MCF 10A (cell line): ENCODE measurements at regions not wholly inside any gene's neighbourhood (a gene's known extent, or its start where the extent isn't known, plus 50 kb on each side); places are given as distances from the start of the nearest gene placed in this dataset.

Source experiments
- BruUV-seq: library from RNA; stranded (reverse); fragments of 400-500 nt; replicated peaks from 2 replicates; lab custom pipeline; 2021; lab: Mats Ljungman, UMichigan
- CTCF ChIA-PET: fragments of 300-600 bp; sonication (Branson Sonifier 250); formaldehyde crosslinking; extraction: SDS; loops from one replicate; lab custom pipeline; 2021; ENCODE audit warnings: antibody characterized with exemption, inconsistent platforms; lab: Yijun Ruan, JAX
- POLR2A ChIA-PET: fragments of 300-600, 350-650 bp; sonication (Branson Sonifier 250); formaldehyde crosslinking; extraction: SDS; loops from one replicate; lab custom pipeline; 2020; ENCODE audit warnings: antibody characterized with exemption, inconsistent platforms; lab: Yijun Ruan, JAX
- DNase-seq: peaks from one replicate; pipeline ENCODE4 v3.0.0-alpha.2; 2018; ENCODE audit not compliant: unreplicated experiment
- H3K27ac Mint-ChIP-seq: one replicate; pipeline ENCODE4 v1.8.0; 2022; ENCODE audit warnings: mild to moderate bottlenecking, low read depth, mixed read lengths; ENCODE audit not compliant: unreplicated experiment
- H3K27me3 Mint-ChIP-seq: one replicate; pipeline ENCODE4 v1.8.0; 2022; ENCODE audit warnings: mixed read lengths; ENCODE audit not compliant: insufficient read depth, unreplicated experiment
- H3K36me3 Mint-ChIP-seq: one replicate; pipeline ENCODE4 v1.8.0; 2022; ENCODE audit warnings: mild to moderate bottlenecking, moderate library complexity, mixed read lengths; ENCODE audit not compliant: insufficient read depth, unreplicated experiment
- H3K4me1 Mint-ChIP-seq: one replicate; pipeline ENCODE4 v1.8.0; 2022; ENCODE audit warnings: mixed read lengths; ENCODE audit not compliant: insufficient read depth, unreplicated experiment
- H3K4me3 Mint-ChIP-seq: one replicate; pipeline ENCODE4 v1.8.0; 2022; ENCODE audit warnings: mild to moderate bottlenecking, moderate library complexity, mixed read lengths; ENCODE audit not compliant: unreplicated experiment
- H3K9me3 Mint-ChIP-seq: one replicate; pipeline ENCODE4 v1.8.0; 2022; ENCODE audit warnings: mixed read lengths; ENCODE audit not compliant: unreplicated experiment
- CTCF ChIP-seq: fragments of 200-600 bp; IDR thresholded peaks from one replicate; pipeline ENCODE4 v1.8.0; 2022; ENCODE audit warnings: antibody characterized with exemption, mild to moderate bottlenecking; ENCODE audit not compliant: unreplicated experiment
- intact Hi-C: fragments of 100-400 bp; cut with micrococcal nuclease; formaldehyde crosslinking; loops from 2 replicates; pipeline ENCODE4 v1.14.1; 2022

GRCh38 chr5:89444088-89444487, 561.1 kb upstream of the MEF2C start:
- intact Hi-C loops, result no loop called here
- no peak for DNase-seq
- TF ChIP-seq CTCF, result no peak
- peaks cover 5% of the 10 kb centered on the region for H3K4me1 Mint-ChIP-seq
- ChIA-PET POLR2A (no interaction called here), CTCF (no interaction called here)
- no peaks in the 10 kb centered on the region for H3K36me3 Mint-ChIP-seq
- no peaks in the 10 kb centered on the region for H3K9me3 Mint-ChIP-seq
- no peak overlapping the region for H3K27ac Mint-ChIP-seq
- BruUV-seq, result no TSS peak
- no peak overlapping the region for H3K4me3 Mint-ChIP-seq
- no peaks in the 10 kb centered on the region for H3K27me3 Mint-ChIP-seq

GRCh38 chr5:89443508-89443907, 560.5 kb upstream of the MEF2C start:
- no peak overlapping the region for H3K4me3 Mint-ChIP-seq
- intact Hi-C loops, result no loop called here
- TF ChIP-seq CTCF, result no peak
- H3K9me3 Mint-ChIP-seq, result no peaks in the 10 kb centered on the region
- no peaks in the 10 kb centered on the region for H3K27me3 Mint-ChIP-seq
- no peak overlapping the region for H3K27ac Mint-ChIP-seq
- ChIA-PET POLR2A (no interaction called here), CTCF (no interaction called here)
- H3K36me3 Mint-ChIP-seq, result no peaks in the 10 kb centered on the region
- BruUV-seq, result no TSS peak
- no peak for DNase-seq
- H3K4me1 Mint-ChIP-seq, result peaks cover 5% of the 10 kb centered on the region

- no peak overlapping the region for H3K4me3 Mint-ChIP-seq
- BruUV-seq, result no TSS peak
- DNase-seq, result no peak
- intact Hi-C loops, result no loop called here
- no peaks in the 10 kb centered on the region for H3K36me3 Mint-ChIP-seq
- no peak overlapping the region for H3K27ac Mint-ChIP-seq
- ChIA-PET POLR2A (no interaction called here), CTCF (no interaction called here)
- H3K9me3 Mint-ChIP-seq, result no peaks in the 10 kb centered on the region
- H3K27me3 Mint-ChIP-seq, result no peaks in the 10 kb centered on the region
- no peak for TF ChIP-seq CTCF
- peaks cover 5% of the 10 kb centered on the region for H3K4me1 Mint-ChIP-seq
Measured at GRCh38 chr5:89441965-89442364, 559.0 kb upstream of the MEF2C start.

- H3K9me3 Mint-ChIP-seq, result no peaks in the 10 kb centered on the region
- ChIA-PET POLR2A (no interaction called here), CTCF (no interaction called here)
- H3K36me3 Mint-ChIP-seq, result no peaks in the 10 kb centered on the region
- TF ChIP-seq CTCF, result no peak
- intact Hi-C loops, result no loop called here
- H3K27me3 Mint-ChIP-seq, result no peaks in the 10 kb centered on the region
- BruUV-seq, result no TSS peak
- peaks cover 5% of the 10 kb centered on the region for H3K4me1 Mint-ChIP-seq
- no peak overlapping the region for H3K27ac Mint-ChIP-seq
- DNase-seq, result no peak
- no peak overlapping the region for H3K4me3 Mint-ChIP-seq
Measured at GRCh38 chr5:89440670-89441069, 557.7 kb upstream of the MEF2C start.
